ENCODE measurements at regions not wholly inside any gene's neighbourhood (a gene's known extent, or its start where the extent isn't known, plus 50 kb on each side); places are given as distances from the start of the nearest gene placed in this dataset.

DNA sequence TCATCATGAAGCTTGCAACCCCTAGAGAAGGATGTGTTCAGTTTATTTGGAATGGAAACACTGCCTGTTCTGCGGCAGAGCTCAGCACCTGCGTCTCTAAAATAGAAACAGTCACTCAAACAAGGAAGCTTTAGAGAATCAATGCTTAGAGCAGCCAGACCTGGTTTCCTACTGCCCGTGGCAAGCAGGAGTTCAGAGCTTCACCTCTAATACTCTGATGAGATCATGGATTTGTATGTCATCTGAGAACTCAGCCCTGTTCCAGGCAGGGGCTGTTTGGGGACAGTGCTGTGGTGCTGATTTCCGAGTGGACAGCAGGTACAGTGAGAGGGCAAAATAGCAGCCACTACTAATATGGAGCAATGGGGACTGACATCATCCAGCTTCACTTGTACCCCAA is 236.0 kb upstream of the IRX1 start:
- no peak for DNase-seq

DNA sequence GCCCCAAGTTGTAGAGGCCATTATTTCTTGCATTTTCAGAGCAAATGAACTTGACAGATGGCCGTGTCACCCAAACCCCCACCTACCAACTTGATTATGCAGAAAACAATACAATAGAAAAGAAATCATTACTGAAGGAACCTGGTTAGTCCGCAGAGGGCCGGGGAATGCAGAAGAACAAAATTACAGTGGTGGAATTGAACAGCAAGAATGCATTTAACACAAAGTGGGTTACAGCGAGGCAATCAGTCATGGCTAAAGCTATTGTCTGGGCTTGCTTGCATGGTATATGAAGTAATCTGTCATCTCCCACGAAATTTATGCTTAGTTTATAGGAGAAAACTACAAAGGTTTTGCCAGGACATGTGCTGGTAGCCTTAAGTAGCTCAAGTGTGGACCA is 238.3 kb upstream of the IRX1 start:
- no peak for DNase-seq

DNA sequence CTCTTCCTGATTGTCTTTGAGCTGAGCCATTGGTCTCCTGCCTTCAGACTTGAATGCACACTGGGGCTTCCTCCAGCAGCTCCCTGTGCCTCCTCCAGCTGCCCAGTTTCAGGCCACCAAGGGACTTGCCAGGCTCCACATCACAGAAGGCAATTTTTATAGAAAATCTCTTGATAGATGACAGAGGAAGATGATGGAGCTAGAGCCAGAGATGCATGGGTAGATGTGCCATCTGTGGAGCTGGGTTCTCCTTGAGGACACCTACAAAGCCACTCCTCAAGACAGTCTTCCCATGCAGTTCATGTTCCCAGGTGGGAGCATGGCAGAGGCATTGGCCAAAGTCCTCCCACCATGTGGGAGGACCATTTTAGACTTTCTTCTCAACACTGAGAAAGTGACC is 239.6 kb upstream of the IRX1 start:
- DNase-seq, result no peak

DNA sequence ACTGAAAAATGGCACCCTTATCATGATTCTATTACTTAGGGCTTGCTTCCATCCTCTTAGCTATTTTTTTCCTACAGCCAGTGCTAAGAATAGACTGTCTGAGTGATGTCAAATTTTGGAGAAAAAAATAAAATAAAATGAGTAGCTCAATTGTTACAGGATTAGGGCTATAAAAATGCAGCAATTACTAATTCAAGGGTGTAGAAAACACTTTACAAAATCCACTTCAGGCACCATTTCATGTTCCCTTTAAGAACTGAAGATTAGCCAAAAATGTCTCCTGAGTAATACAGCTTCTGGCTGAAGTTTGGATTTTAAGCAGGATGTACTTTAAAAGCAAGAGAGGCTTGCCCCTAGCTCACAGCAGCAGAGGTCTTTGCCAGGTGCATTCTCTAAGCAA is 240.5 kb upstream of the IRX1 start:
- no peak for DNase-seq

DNA sequence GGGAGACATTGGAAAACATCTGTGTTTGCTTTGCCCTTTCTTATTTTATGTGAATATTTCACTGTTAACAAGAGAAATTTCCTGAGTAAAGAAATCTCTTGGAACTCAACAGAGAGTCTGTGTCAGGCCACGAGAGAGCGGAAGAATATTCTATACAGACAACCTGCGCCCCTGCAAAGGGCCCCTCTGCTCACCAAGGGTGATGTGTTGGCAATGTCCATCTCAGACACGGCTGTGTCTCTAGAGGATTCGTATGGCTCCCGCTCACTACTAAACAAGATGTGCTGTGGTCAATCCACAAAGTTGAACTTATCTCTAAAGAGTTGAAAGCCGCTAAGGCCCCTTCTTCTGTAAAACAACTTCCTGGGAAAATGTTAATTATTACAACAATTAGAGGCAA is 241.0 kb upstream of the IRX1 start:
- no peak for DNase-seq

DNA sequence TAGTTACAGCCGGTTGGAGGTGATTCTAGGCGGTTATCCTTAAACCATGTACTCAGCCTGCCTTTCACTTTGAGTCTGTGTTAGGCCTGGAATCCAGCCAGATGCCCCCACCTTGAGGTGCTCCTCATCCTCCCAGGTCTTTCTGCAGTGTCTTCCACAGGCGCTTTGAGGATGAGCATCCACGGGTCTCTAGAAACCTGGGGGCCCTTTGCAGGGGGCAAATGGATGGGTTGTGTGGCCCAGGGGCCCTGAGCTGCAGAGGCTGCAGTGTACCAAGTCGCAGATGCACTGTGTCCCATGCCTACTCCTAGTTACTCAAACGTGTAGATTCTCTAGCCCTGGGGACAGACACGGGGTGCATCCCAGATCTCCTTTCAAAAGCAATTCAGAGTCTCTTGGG is 242.1 kb upstream of the IRX1 start:
- no peak for DNase-seq

DNA sequence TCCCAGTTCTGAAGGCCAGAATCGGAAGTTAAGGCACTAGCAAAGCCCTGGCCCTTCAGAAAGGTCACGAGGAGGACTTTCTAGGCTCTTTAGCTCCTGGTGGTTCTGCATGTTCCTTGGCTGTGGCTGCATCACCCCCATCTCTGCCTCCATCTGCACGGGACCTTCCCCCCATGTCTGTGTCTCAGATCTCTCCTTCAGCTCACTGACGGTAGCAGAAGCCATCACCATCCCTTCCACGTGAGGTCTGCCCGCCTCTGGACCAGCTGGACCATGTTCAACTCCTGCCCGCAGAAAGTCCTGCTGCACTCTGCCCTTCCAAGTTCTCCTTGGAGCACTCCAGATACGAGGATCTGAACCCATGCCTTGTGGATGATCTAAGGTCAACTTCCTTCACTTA is 242.9 kb upstream of the IRX1 start:
- DNase-seq, result no peak

DNA sequence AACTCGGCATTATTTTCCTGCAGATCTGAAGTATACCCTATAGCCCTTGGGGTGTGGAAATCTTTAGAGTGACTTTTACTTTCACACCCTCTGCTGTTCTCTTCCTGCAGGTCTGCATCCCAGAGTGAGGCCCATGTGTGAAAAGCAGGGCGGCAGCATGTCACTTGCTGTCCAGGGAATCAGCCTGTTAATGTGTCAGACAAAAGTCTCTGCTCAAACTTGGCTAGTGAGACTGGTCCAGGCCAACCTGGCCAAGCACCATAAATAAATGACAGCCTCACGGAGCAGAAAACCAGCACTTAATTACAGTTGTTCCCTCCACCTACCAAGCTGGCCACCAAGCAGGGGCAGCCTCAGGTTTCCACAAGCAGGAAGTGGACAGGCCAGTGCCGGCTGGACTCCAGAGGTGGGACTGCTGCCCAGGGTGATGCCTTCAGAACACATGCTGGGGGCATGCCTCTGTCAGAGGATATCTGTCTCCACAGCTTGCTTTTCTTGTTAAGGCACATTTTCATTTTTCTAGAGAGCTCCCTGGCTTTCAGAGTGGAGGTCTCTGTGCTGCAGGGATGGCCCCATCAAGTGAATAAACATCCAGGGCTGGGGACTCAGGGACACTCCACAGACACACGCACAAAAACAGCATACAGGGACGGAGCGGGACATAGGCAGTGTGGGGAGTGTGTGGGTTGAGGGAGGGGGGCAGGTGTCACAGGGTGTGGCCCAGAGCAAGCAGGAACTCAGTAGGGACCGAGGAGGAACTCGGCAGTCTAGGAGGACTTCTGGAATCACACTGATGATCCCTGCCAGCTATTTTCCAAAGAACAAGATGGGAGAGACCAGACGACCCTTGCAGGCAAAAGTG is 243.8 kb upstream of the IRX1 start:
- no peak for DNase-seq

DNA sequence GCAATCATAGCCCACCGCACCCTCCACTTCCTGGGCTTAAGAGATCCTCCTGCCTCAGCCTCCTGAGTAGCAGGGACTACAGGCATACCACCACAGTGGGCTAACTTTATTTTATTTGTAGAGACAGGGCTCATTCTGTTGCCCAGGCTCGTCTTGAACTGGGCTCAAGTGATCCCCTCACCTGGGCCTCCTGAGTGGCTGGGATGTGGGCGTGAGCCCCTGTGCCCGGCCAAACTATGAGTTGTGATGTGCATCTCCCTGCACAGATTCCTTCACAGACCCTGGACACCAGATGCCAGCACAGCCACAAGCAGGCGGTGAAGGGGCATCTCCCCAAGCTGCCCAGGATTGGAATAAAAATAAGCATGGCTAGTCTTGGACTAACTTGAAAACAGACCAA is 244.9 kb upstream of the IRX1 start:
- DNase-seq, result no peak

DNA sequence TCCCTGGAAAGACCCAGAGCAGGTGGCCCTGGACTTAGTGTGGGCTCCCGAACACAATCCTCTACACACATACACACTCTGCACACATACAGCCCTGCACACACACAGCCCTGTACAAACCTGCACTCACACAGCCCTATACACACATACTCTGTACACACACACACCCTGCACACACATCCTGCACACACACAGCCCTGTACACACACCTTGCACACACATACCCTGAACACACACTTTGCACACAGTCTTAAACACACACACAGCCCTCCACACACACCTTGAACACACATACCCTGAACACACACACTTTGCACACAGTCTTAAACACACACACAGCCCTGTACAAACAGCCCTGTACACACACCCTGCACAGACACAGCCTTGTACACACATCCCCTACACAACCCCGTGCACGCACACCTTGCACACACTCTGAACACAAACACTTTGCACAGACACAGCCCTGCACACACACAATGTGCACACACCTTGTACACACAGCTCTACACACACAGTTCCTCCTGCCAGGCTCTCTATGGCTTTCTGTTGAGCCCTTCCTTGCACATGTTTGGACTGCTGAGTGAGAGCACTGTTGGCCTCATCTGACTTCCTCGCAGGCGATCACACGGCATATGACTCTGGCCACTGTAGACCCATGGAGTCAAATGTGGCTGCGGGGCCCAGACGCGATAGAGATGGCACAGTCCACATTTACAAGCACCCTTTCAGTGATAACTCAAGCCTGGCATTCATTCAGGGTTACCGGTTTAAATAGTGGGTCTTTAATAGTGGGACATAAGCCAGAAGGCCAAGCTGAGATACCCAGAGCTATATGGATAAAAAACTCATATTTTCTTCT is 245.7 kb upstream of the IRX1 start:
- DNase-seq, result no peak

DNA sequence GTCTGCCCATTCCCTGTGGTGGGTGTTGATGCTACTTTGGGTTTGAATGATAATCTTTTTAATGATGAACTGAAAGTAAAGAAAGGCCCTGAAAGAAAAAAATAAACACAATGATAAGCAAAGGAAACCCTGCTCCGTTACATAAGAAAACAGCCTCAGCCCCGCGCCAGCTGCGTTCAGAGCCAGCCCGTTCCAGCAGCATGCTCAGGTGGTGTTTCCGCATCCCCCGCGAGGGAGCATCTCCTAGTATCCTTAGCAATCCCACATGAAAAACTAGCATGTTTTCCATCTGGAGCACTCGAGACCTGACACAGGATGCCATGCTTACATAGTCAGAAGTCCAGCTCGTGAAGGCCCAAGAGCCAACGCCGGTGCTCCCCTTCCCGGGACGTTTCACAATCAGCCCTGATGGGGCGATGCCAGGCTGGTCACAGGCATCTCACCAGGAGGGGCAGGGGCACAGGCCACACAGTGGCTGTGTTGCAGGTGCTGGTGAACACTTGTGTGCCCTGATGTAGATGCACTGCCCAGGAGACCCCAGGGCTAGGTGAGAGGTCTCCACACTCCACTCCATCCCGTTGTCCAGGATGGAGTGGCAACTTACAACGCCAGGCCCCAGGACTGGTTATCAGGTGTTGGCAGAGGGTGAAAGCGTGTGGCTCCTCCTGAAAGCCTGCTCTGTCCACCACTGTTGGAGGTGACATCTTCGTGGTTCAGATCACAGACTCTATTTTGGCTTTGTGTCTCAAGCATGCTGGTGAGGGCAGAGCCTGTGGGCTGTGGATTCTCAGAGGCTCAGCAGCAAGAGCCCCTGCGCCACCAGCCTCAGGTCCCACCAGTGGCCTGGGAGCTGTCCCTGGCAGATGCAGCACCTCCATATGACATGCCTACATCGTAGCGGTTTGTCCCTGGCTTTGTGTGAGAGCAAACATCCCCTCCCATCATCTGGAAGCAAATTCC is 246.8 kb upstream of the IRX1 start:
- DNase-seq, result no peak

DNA sequence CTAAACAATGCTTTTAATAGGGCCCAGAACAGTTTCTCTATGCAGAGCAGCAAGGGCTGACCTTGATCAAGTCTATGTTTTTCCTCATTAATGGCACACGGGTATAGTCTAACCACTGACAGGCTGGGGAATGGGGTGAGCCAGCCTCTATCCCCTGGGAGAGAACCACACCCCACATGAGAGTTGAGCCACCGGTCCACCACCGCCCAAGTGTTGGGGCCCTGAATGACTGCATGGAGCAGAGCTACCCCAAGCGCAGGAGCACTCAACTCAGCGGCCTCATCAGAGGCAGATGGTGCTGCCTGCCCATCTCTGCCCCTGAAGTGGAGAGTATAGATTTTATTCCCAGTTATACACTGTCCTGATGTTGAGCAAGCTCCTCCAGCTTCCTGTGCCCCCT is 247.9 kb upstream of the IRX1 start:
- DNase-seq, result no peak

DNA sequence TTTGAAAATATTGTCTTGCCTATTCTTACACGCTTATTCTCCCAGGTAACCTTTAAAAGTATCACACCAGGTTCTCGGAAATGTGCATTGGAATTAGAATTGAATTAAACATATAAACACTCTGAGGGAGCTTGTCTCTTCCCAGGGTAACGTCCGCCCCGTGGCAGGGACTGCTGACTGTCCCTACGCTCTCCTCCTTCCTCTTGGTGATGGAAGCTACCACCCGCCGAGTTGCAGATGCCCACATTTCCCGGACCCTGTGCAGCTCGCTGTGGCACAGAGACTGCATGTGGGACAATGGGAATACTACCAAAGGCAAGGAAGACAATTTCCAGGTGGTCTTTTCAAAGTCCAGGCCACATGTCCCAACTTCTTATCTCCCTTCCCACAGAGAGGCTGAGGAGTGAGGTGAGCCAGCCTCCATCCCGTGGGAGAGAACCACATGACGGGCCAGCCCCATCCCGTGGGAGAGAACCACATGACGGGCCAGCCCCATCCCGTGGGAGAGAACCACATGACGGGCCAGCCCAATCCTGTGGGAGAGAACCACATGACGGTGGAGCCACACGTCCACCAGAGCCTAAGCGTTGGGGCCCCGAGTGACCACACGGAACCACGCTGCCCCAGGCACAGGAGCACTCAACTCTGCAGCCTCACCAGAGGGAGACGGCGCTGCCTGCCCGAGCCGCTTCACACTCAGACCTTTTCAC is 249.4 kb upstream of the IRX1 start:
- DNase-seq, result no peak

DNA sequence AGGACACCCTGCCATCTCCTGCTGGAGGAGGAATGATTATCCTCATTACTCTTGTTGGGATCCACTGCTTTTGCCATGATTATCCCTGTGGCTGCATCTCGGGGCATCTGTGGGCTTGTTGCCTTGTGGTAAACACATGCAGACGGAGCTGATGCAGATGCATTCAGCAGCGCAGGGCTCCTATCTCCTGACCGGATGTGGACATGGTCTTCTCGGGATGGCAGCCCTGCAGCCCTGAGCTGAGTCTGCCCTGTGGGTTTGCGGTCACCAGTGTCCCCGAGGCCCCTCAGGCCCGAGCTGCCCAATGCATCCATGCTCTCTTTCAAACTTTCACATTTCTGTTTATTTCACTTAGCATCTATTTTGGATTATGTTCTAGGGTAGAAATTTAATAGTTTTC is 250.4 kb upstream of the IRX1 start:
- DNase-seq, result no peak

DNA sequence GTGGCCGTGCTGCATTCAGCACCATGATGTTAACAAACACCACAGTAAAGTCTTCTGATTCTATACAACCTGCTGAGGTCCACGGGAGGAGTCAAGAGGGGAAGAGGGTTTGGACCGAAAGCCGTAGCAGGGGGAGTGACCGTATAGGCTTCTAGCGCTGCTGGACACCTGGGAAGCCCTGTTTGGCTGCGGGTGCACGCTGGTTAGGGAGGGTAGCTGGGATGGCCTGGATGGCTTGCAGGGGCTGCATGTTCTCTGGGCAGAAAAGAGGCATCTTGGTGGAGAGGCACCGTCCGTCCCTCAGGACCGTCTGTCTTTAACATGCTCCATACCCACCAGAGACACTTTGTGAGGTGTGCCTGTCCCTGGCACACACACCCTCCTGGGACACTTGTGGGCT is 251.0 kb upstream of the IRX1 start:
- DNase-seq, result no peak

DNA sequence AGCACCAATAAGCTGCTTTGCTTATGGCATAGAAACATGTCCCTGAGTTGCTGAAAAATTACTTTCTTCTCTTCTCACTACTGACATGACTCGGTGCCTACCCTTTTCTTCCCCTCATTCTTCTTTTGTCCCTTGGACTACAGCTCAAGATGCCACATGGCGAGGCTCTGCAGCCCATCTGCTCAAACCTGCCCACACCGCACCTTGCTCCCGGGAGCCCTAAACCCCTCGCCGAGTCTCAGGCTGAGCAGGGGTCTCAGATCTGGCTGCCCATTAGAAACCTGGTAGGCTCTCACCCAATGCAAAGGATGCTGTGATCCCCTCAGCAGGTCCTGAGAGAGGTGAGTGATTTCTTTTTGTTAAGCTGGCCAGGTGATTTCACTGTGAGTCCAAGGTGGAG is 251.7 kb upstream of the IRX1 start:
- no peak for DNase-seq

DNA sequence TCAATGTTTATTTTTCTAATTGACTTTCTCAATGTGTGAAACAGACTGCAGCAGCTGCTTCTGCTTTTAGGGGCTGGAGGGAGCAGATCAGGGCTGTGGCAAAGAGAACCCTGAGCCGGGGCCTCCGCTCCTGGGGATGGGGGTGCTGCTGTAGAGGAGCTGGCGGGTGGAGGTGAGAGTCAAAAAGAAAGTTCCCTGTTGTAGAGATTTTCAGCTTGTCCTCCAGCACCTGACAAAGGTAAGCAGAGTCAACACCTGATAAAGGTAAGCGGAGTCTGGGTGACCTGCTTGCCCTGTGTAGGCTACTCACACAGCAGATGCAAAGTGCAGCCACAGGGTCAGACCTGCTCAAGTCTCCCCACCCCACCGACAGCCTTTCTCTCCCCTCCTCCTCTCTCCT is 252.4 kb upstream of the IRX1 start:
- no peak for DNase-seq

DNA sequence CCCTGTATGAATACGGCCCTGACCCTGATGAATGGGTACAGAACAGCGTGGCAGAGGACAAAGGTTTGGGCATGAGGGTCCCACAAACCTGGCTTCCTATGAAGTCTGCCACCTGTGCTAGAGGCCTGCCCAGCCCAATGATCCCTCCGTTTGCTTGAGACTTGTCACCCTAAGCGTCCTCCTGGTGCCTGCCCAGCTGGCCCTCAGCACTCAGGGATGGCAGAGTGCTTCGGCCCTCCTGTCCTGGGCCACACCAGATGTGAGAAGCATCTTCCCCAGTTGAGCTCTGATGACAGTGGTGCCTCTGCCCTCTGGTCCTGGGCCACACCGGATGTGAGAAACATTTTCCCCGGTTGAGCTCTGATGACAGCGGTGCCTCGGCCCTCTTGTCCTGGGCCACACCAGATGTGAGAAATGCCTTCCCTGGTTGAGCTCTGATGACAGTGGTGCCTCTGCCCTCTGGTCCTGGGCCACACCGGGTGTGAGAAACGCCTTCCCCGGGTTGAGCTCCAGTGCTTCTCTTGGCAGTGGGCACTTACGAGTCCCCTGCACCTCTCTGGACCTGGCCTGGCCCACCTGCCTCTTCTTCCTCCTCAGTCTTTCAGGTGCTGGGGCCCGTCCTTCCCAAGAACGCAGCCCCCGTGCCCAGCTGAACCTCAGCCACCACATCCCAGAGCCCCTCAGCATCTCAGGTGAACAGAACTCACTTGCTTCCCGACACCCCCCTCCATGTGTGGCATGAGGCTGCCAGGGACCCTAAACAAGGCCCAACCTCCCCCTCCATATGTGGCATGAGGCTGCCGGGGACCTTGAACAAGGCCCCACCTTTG is 253.1 kb upstream of the IRX1 start:
- DNase-seq, result no peak

DNA sequence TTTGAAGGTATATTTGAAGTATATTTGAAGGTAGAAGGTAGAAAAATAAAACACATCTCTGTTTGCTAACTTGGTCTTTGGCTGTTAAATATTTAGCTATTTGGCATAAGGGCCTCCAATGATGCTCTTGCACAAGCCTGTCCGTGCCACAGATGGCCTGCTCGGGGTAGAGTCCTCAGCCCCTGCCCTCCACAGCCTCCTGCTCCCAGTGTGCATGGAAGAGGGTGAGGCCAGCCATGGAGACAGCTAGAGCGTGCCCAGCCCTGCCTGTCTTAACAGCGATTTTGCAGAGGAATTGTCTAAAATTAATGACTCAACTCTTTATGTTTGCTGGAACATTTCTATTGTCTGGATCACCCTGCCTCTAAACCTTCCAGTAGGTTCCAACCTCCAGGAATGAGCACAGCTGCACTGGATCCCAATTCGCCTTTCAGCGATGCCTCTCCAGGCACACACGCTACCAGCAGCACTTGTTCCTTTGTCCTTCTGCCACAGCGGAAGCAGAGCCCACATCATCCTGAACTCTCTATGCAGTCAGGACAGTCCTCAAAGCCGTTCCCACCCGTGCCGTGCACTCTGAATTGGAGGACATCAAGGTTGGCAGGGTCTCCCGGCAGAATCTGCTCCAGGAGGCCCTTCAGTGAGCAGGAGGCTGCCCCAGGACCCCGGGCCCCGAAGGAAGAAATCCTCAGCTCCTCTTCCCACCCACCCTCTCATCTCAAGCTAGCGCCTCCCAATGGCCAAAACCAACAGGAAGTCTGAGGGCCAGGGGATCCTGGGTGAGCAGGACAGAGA is 254.0 kb upstream of the IRX1 start:
- DNase-seq, result no peak

DNA sequence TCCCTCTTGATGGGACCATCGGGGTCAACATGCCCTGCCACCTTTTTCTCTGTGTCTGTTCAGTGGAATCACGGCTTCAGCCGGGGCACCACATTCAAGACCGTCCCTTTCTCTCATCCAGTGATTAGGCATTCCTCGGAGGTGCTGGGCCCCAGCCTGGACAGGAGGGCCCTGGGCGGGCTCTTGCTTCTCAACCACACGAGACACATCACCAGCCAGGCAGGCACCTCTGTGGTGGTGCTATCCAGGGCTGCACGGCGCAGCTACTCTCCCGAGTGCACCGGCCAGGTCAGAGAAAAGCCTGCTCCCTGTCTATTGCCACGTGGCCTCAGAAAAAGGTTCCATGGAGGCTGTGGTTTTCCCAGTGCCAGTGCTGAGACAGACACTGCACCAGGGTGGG is 255.2 kb upstream of the IRX1 start:
- no peak for DNase-seq

DNA sequence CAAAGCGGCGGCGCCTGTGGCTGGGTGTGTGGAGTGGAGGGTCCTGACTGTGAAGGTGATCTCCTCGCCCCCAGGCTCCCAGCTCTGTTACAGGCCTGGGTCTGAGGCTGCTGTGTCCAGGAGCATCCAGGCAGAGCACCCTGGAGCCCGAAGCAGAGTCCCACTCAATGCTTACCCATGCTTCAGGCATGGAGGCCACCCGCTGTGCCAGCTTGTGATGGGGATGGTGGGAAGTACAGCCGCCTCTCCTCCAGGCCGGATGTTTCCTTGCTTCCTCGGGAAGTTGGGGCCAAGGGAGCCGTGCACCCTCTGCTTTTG is 255.9 kb upstream of the IRX1 start:
- DNase-seq, result no peak
